HG03139 (cell line): ENCODE measurements at regions not wholly inside any gene's neighbourhood (a gene's known extent, or its start where the extent isn't known, plus 50 kb on each side); places are given as distances from the start of the nearest gene placed in this dataset.
"Not testable (repeated sequence)": the region's sequence is repeated elsewhere in the genome, so short reads cannot be mapped to it uniquely, and the experiment has no call there.

Source experiments
- ATAC-seq: cut with Tn5 transposase; IDR thresholded peaks from one replicate; pipeline ENCODE4 v1.9.1; 2021; ENCODE audit not compliant: unreplicated experiment

- ATAC-seq, result no peak
Measured at GRCh38 chr4:66486068-66486467, 815.8 kb upstream of the EPHA5 start.

GRCh38 chr4:66482186-66482585 lies 811.9 kb upstream of the EPHA5 start:
- no peak for ATAC-seq

- no peak for ATAC-seq
Measured at GRCh38 chr4:66475596-66475995, 805.3 kb upstream of the EPHA5 start.

- no peak for ATAC-seq
Measured at GRCh38 chr4:66465111-66465510, 794.8 kb upstream of the EPHA5 start.

- not testable (repeated sequence) for ATAC-seq
Measured at GRCh38 chr4:66462890-66463289, 792.6 kb upstream of the EPHA5 start.

GRCh38 chr4:66451741-66452140 lies 781.5 kb upstream of the EPHA5 start:
- no peak for ATAC-seq

GRCh38 chr4:66443008-66443407 lies 772.7 kb upstream of the EPHA5 start:
- no peak for ATAC-seq

GRCh38 chr4:66439508-66439907 lies 769.2 kb upstream of the EPHA5 start:
- no peak for ATAC-seq

GRCh38 chr4:66433706-66434105 lies 763.4 kb upstream of the EPHA5 start:
- no peak for ATAC-seq

- ATAC-seq, result no peak
Measured at GRCh38 chr4:66430856-66431255, 760.6 kb upstream of the EPHA5 start.

GRCh38 chr4:66429276-66429675 lies 759.0 kb upstream of the EPHA5 start:
- ATAC-seq, result no peak

GRCh38 chr4:66416425-66416824 lies 746.1 kb upstream of the EPHA5 start:
- no peak for ATAC-seq

- ATAC-seq, result no peak
Measured at GRCh38 chr4:66404141-66404540, 733.9 kb upstream of the EPHA5 start.

- no peak for ATAC-seq
Measured at GRCh38 chr4:66376921-66377320, 706.6 kb upstream of the EPHA5 start.

- no peak for ATAC-seq
Measured at GRCh38 chr4:66376396-66376795, 706.1 kb upstream of the EPHA5 start.

- ATAC-seq, result no peak
Measured at GRCh38 chr4:66373268-66373667, 703.0 kb upstream of the EPHA5 start.

- no peak for ATAC-seq
Measured at GRCh38 chr4:66372706-66373105, 702.4 kb upstream of the EPHA5 start.

- ATAC-seq, result no peak
Measured at GRCh38 chr4:66367043-66367660, 696.9 kb upstream of the EPHA5 start.

- not testable (repeated sequence) for ATAC-seq
Measured at GRCh38 chr4:66360395-66360794, 690.1 kb upstream of the EPHA5 start.

GRCh38 chr4:66357316-66357715 lies 687.0 kb upstream of the EPHA5 start:
- ATAC-seq, result no peak

- ATAC-seq, result no peak
Measured at GRCh38 chr4:66355328-66355727, 685.0 kb upstream of the EPHA5 start.

GRCh38 chr4:66351761-66352160 lies 681.5 kb upstream of the EPHA5 start:
- ATAC-seq, result no peak

- no peak for ATAC-seq
Measured at GRCh38 chr4:66340286-66340893, 670.1 kb upstream of the EPHA5 start.
